Uterus (tissue), 2 donors: ENCODE measurements at regions not wholly inside any gene's neighbourhood (a gene's known extent, or its start where the extent isn't known, plus 50 kb on each side); places are given as distances from the start of the nearest gene placed in this dataset.

Source experiments
- POLR2A ChIP-seq, 2 donors: fragments of 450-650 bp; IDR thresholded peaks; one replicate each; pipeline ENCODE4 v1.6.1; 2016; ENCODE audit warnings: antibody characterized with exemption in 2 of 2, mild to moderate bottlenecking in 1 of 2, moderate library complexity in 1 of 2
- TF ChIP-seq, protein P1 (sequence below), 4 experiments: fragments of 200-600 bp in 2 of 4; fragments of 450-650 bp in 2 of 4; sonication (generic) in 2 of 4; IDR thresholded peaks; one replicate each; pipeline ENCODE4 v1.5.1; 2016 to 2019; ENCODE audit warnings: antibody characterized with exemption in 4 of 4, mild to moderate bottlenecking in 2 of 4, moderate library complexity in 1 of 4

DNA sequence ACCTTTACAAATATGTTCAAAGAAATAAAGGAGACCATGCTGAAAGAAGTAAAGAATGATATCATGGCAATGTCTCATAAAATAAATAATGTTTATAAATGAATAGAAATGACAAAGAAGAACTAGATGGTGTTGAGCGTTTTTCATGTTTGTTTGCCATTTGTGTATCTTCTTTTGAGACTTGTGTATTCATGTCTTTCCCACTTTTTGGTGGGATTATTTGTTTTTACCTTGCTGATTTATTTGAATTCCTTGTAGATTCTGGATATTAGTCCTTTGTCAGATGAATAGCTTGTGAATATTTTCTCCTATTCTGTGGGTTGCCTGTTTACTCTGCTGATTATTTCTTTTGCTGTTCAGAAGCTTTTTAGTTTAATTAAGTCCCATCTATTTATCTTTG is 732.4 kb downstream of the FAT4 start:
- no peak for TF ChIP-seq POLR2A (IDR thresholded peaks at IDR 0.05)
- TF ChIP-seq, protein P1, sequence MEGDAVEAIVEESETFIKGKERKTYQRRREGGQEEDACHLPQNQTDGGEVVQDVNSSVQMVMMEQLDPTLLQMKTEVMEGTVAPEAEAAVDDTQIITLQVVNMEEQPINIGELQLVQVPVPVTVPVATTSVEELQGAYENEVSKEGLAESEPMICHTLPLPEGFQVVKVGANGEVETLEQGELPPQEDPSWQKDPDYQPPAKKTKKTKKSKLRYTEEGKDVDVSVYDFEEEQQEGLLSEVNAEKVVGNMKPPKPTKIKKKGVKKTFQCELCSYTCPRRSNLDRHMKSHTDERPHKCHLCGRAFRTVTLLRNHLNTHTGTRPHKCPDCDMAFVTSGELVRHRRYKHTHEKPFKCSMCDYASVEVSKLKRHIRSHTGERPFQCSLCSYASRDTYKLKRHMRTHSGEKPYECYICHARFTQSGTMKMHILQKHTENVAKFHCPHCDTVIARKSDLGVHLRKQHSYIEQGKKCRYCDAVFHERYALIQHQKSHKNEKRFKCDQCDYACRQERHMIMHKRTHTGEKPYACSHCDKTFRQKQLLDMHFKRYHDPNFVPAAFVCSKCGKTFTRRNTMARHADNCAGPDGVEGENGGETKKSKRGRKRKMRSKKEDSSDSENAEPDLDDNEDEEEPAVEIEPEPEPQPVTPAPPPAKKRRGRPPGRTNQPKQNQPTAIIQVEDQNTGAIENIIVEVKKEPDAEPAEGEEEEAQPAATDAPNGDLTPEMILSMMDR (IDR thresholded peaks at IDR 0.05) = no peak
